RWPE2 (cell line): ENCODE measurements at regions not wholly inside any gene's neighbourhood (a gene's known extent, or its start where the extent isn't known, plus 50 kb on each side); places are given as distances from the start of the nearest gene placed in this dataset.
"Not testable (repeated sequence)": the region's sequence is repeated elsewhere in the genome, so short reads cannot be mapped to it uniquely, and the experiment has no call there.

Source experiments
- ATAC-seq: fragments of 200-7000 bp; cut with Tn5 transposase; 3 replicates; pipeline ENCODE4 v1.9.1; 2021; ENCODE audit warnings: low read depth
- DNase-seq: peaks from one replicate; pipeline ENCODE4 v3.0.0-alpha.2; 2020; ENCODE audit warnings: low spot score
- H3K27ac ChIP-seq: fragments of 450-650 bp; 2 replicates; pipeline ENCODE4 v1.5.1; 2017; ENCODE audit warnings: mild to moderate bottlenecking; ENCODE audit not compliant: poor library complexity, severe bottlenecking
- H3K27me3 ChIP-seq: fragments of 250-450 bp; sonication (Bioruptor Pico); 2 replicates; pipeline ENCODE4 v1.5.1; 2021; ENCODE audit warnings: mild to moderate bottlenecking, moderate library complexity; ENCODE audit not compliant: insufficient read depth, poor library complexity, severe bottlenecking
- H3K36me3 ChIP-seq: fragments of 250-450 bp; sonication (Bioruptor Pico); 2 replicates; pipeline ENCODE4 v1.5.1; 2020; ENCODE audit warnings: low read depth, mild to moderate bottlenecking, moderate library complexity
- H3K4me1 ChIP-seq: fragments of 250-450 bp; sonication (Bioruptor Pico); 2 replicates; pipeline ENCODE4 v1.5.1; 2021; ENCODE audit warnings: mild to moderate bottlenecking, moderate library complexity; ENCODE audit not compliant: insufficient read depth, poor library complexity, severe bottlenecking
- H3K4me3 ChIP-seq: fragments of 250-450 bp; sonication (Bioruptor Pico); 2 replicates; pipeline ENCODE4 v1.5.1; 2021; ENCODE audit warnings: mild to moderate bottlenecking, moderate library complexity; ENCODE audit not compliant: severe bottlenecking
- H3K9me3 ChIP-seq: fragments of 250-450 bp; sonication (Bioruptor Pico); 2 replicates; pipeline ENCODE4 v1.5.1; 2021; ENCODE audit warnings: mild to moderate bottlenecking, moderate library complexity; ENCODE audit not compliant: severe bottlenecking
- CTCF ChIP-seq: fragments of 450-650 bp; IDR thresholded peaks from one replicate; pipeline ENCODE4 v1.5.1; 2017; ENCODE audit warnings: mild to moderate bottlenecking, moderate library complexity; ENCODE audit not compliant: poor library complexity, severe bottlenecking

GRCh38 chr11:122584670-122585069, 70.9 kb upstream of the UBASH3B start:
- H3K4me1 ChIP-seq, result peaks cover 14% of the 10 kb centered on the region
- no peak overlapping the region for H3K4me3 ChIP-seq
- H3K27ac ChIP-seq, result no peak overlapping the region
- H3K9me3 ChIP-seq, result peaks cover 2% of the 10 kb centered on the region
- ATAC-seq (no peak), DNase-seq (no peak)
- H3K27me3 ChIP-seq, result no peaks in the 10 kb centered on the region
- H3K36me3 ChIP-seq, result no peaks in the 10 kb centered on the region
- TF ChIP-seq CTCF, result no peak

- not testable (repeated sequence) for DNase-seq, H3K9me3 ChIP-seq, H3K27me3 ChIP-seq, H3K4me3 ChIP-seq, H3K36me3 ChIP-seq
- Histone ChIP-seq H3K27ac (peak overlapping the region; percentile 66), H3K4me1 (peaks cover 16% of the 10 kb centered on the region)
- peak; percentile 59 for ATAC-seq
Observed at GRCh38 chr11:122580071-122580470, 75.5 kb upstream of the UBASH3B start.

- no peak for DNase-seq
- ATAC-seq, result no peak
- H3K4me3 ChIP-seq, result no peak overlapping the region
- H3K9me3 ChIP-seq, result no peaks in the 10 kb centered on the region
- no peak for TF ChIP-seq CTCF
- H3K4me1 ChIP-seq, result peaks cover 16% of the 10 kb centered on the region
- no peak overlapping the region for H3K27ac ChIP-seq
- H3K36me3 ChIP-seq, result no peaks in the 10 kb centered on the region
- H3K27me3 ChIP-seq, result no peaks in the 10 kb centered on the region
Observed at GRCh38 chr11:122578171-122578825, 77.2 kb upstream of the UBASH3B start.

DNA sequence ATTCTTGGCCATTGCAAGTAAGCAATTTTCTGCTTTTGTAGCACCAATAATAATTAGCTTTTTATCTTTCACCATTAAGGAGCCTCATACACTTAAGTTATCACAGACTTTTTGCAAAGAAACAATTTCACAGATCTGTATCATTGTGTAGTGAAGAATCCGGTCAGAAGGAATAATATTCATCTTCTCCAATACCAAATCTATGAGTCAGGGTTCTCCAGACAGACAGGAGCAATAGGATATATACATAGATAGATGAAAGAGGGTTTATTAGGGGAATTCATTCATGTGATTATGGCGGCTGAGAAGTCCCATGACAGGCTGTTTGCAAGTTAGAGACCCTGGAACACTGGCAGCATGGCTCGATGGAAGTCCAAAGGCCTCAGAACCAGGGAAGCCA, 82.9 kb upstream of the UBASH3B start:
- Histone ChIP-seq H3K27me3 (no peaks in the 10 kb centered on the region), H3K36me3 (no peaks in the 10 kb centered on the region), H3K4me3 (no peak overlapping the region), H3K4me1 (peaks cover 6% of the 10 kb centered on the region), H3K9me3 (no peaks in the 10 kb centered on the region), H3K27ac (no peak overlapping the region)
- TF ChIP-seq CTCF, result no peak
- ATAC-seq, result 0 out of 3 replicates have a peak, but pooled peaks have one; percentile 49
- no peak for DNase-seq

DNA sequence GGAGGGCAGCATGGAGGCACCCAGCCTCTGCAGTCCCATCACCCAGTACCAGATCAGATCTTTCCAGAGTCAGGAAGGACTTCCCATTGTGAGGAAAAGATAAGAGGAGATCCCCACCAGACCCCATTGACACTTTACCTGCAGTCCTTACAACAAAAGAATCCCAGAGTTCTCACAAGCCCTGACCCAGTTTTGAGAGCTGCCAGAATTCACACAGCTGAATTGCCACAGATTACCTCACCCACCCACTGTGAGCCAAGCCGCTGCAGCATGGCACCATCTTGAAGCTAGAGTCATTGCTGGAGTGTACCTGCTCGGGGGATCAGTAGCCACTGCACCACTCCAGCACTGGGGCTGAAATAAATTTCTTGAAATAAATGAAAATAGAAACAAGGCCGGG, 91.8 kb upstream of the UBASH3B start:
- ATAC-seq, result no peak
- no peaks in the 10 kb centered on the region for H3K36me3 ChIP-seq
- H3K9me3 ChIP-seq, result no peaks in the 10 kb centered on the region
- no peaks in the 10 kb centered on the region for H3K4me1 ChIP-seq
- DNase-seq, result no peak
- H3K27me3 ChIP-seq, result no peaks in the 10 kb centered on the region
- TF ChIP-seq CTCF, result no peak
- no peak overlapping the region for H3K4me3 ChIP-seq
- no peak overlapping the region for H3K27ac ChIP-seq
